ENCODE measurements at regions not wholly inside any gene's neighbourhood (a gene's known extent, or its start where the extent isn't known, plus 50 kb on each side); places are given as distances from the start of the nearest gene placed in this dataset.
A peak's percentile ranks its signal among the peaks of the same experiment; 100 is the strongest.

GRCh38 chr13:80054806-80055205 lies 286.1 kb downstream of the SPRY2 start (continued):
- TF ChIP-seq, protein P1, sequence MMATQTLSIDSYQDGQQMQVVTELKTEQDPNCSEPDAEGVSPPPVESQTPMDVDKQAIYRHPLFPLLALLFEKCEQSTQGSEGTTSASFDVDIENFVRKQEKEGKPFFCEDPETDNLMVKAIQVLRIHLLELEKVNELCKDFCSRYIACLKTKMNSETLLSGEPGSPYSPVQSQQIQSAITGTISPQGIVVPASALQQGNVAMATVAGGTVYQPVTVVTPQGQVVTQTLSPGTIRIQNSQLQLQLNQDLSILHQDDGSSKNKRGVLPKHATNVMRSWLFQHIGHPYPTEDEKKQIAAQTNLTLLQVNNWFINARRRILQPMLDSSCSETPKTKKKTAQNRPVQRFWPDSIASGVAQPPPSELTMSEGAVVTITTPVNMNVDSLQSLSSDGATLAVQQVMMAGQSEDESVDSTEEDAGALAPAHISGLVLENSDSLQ (IDR thresholded peaks at IDR 0.05), result no peak
- TF ChIP-seq, protein P2, sequence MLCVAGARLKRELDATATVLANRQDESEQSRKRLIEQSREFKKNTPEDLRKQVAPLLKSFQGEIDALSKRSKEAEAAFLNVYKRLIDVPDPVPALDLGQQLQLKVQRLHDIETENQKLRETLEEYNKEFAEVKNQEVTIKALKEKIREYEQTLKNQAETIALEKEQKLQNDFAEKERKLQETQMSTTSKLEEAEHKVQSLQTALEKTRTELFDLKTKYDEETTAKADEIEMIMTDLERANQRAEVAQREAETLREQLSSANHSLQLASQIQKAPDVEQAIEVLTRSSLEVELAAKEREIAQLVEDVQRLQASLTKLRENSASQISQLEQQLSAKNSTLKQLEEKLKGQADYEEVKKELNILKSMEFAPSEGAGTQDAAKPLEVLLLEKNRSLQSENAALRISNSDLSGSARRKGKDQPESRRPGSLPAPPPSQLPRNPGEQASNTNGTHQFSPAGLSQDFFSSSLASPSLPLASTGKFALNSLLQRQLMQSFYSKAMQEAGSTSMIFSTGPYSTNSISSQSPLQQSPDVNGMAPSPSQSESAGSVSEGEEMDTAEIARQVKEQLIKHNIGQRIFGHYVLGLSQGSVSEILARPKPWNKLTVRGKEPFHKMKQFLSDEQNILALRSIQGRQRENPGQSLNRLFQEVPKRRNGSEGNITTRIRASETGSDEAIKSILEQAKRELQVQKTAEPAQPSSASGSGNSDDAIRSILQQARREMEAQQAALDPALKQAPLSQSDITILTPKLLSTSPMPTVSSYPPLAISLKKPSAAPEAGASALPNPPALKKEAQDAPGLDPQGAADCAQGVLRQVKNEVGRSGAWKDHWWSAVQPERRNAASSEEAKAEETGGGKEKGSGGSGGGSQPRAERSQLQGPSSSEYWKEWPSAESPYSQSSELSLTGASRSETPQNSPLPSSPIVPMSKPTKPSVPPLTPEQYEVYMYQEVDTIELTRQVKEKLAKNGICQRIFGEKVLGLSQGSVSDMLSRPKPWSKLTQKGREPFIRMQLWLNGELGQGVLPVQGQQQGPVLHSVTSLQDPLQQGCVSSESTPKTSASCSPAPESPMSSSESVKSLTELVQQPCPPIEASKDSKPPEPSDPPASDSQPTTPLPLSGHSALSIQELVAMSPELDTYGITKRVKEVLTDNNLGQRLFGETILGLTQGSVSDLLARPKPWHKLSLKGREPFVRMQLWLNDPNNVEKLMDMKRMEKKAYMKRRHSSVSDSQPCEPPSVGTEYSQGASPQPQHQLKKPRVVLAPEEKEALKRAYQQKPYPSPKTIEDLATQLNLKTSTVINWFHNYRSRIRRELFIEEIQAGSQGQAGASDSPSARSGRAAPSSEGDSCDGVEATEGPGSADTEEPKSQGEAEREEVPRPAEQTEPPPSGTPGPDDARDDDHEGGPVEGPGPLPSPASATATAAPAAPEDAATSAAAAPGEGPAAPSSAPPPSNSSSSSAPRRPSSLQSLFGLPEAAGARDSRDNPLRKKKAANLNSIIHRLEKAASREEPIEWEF (IDR thresholded peaks at IDR 0.05; ENCODE audit: insufficient replicate concordance, low read depth, low read length), result no peak

DNA sequence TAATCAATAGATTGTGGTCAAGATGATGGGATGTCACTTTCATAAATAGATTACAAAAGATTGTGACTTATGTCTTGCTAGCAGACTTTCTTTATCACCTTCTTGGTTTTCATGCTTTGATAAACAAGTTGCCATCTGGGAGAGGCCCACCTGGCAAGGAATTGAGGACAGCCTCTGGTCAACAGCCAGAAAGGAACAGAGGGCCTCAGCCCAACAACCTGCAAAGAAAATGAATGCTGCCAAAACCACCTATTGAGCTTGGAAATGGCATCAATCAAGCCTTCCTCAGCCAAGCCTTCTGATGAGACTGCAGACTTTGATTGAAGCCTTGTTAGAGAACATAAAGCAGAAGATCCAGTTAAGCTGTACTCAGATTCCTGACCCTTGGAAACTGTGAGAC lies 288.6 kb downstream of the SPRY2 start:
- Histone ChIP-seq H3K27me3 (replicated peaks in 1 of 2; ENCODE audit: control insufficient read depth in 2 of 2, insufficient read depth in 2 of 2, low read length in 1 of 2) (no peaks in the 10 kb centered on the region), H3K9me3 (replicated peaks; ENCODE audit: control insufficient read depth, insufficient read depth, low read length) (no peaks in the 10 kb centered on the region; the same call in 2 of the 3 replicates), H2AFZ (ENCODE audit: control insufficient read depth, low read depth, low read length) (no peak overlapping the region), H3K27ac (ENCODE audit: control insufficient read depth, insufficient read depth) (no peak overlapping the region), H3K4me1 (ENCODE audit: control insufficient read depth, insufficient read depth, low read length) (peaks cover 21% of the 10 kb centered on the region), H3K36me3 (ENCODE audit: control insufficient read depth in 2 of 2, insufficient read depth in 2 of 2, low read length in 1 of 2) (no peaks in the 10 kb centered on the region), H3K4me3 (no peak overlapping the region), H3K79me2 (ENCODE audit: control insufficient read depth, insufficient read depth, low read length) (no peaks in the 10 kb centered on the region), H3K4me2 (ENCODE audit: control insufficient read depth, insufficient read depth) (no peak overlapping the region), H3K9ac (ENCODE audit: control insufficient read depth, insufficient read depth, low read length) (no peak overlapping the region), H4K20me1 (ENCODE audit: control insufficient read depth, insufficient read depth) (no peaks in the 10 kb centered on the region)
- intact Hi-C loops (cut with micrococcal nuclease; ENCODE audit: unreplicated experiment), result no loop called here
- ATAC-seq, result no peak
- RAD21 ChIA-PET (ENCODE audit: unreplicated experiment), result no interaction called here
- no TSS peak for BruUV-seq (replicated peaks)
- no peak for DNase-seq (ENCODE audit: low read depth, low spot score)
- POLR2A ChIA-PET, result no interaction called here
- TF ChIP-seq IKZF2 (IDR thresholded peaks at IDR 0.05) (no peak), NRF1 (conservative IDR thresholded peaks at IDR 0.05; ENCODE audit: low read depth, low read length) (no peak), ETV6 (conservative IDR thresholded peaks at IDR 0.05 in 1 of 2, IDR thresholded peaks at IDR 0.05 in 1 of 2; ENCODE audit: borderline replicate concordance in 1 of 2, low read depth in 1 of 2) (no peak), ZNF24 (IDR thresholded peaks at IDR 0.05) (no peak), SIX5 (IDR thresholded peaks at IDR 0.05; ENCODE audit: low read depth, low read length, severe bottlenecking) (no peak), JUNB (IDR thresholded peaks at IDR 0.05) (no peak)
- TF ChIP-seq, protein P3, sequence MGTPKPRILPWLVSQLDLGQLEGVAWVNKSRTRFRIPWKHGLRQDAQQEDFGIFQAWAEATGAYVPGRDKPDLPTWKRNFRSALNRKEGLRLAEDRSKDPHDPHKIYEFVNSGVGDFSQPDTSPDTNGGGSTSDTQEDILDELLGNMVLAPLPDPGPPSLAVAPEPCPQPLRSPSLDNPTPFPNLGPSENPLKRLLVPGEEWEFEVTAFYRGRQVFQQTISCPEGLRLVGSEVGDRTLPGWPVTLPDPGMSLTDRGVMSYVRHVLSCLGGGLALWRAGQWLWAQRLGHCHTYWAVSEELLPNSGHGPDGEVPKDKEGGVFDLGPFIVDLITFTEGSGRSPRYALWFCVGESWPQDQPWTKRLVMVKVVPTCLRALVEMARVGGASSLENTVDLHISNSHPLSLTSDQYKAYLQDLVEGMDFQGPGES (IDR thresholded peaks at IDR 0.05), result no peak
- TF ChIP-seq, protein P4, sequence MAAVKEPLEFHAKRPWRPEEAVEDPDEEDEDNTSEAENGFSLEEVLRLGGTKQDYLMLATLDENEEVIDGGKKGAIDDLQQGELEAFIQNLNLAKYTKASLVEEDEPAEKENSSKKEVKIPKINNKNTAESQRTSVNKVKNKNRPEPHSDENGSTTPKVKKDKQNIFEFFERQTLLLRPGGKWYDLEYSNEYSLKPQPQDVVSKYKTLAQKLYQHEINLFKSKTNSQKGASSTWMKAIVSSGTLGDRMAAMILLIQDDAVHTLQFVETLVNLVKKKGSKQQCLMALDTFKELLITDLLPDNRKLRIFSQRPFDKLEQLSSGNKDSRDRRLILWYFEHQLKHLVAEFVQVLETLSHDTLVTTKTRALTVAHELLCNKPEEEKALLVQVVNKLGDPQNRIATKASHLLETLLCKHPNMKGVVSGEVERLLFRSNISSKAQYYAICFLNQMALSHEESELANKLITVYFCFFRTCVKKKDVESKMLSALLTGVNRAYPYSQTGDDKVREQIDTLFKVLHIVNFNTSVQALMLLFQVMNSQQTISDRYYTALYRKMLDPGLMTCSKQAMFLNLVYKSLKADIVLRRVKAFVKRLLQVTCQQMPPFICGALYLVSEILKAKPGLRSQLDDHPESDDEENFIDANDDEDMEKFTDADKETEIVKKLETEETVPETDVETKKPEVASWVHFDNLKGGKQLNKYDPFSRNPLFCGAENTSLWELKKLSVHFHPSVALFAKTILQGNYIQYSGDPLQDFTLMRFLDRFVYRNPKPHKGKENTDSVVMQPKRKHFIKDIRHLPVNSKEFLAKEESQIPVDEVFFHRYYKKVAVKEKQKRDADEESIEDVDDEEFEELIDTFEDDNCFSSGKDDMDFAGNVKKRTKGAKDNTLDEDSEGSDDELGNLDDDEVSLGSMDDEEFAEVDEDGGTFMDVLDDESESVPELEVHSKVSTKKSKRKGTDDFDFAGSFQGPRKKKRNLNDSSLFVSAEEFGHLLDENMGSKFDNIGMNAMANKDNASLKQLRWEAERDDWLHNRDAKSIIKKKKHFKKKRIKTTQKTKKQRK (IDR thresholded peaks at IDR 0.05; ENCODE audit: low read depth, low read length), result no peak
- FAIRE-seq, result peak; percentile 7
- SMC1A ChIA-PET (ENCODE audit: uncharacterized antibody, unreplicated experiment), result interaction anchor here (0.6 to 1.4 kb wide), 3 partner anchors 17 to 149 kb away, joined by 3 to 4 read pairs (median 3); no protein-coding TSS in a partner anchor
- in situ Hi-C loops (cut with MboI), result no loop called here
- CTCF ChIA-PET, result no interaction called here

Data from GM12878 (cell line).